ENCODE measurements at regions not wholly inside any gene's neighbourhood (a gene's known extent, or its start where the extent isn't known, plus 50 kb on each side); places are given as distances from the start of the nearest gene placed in this dataset.

- TF ChIP-seq CTCF (conservative IDR thresholded peaks at IDR 0.05; ENCODE audit: low read depth, low read length): no peak
- no peak for TF ChIP-seq EZH2 (IDR thresholded peaks at IDR 0.05; ENCODE audit: borderline replicate concordance, low read depth, low read length, poor library complexity, severe bottlenecking)
These were observed 212.0 kb downstream of the PRDM2 start for GRCh38 chr1:13911697-13912619.

Measured in A673 (cell line).